ENCODE measurements at regions not wholly inside any gene's neighbourhood (a gene's known extent, or its start where the extent isn't known, plus 50 kb on each side); places are given as distances from the start of the nearest gene placed in this dataset.

DNA sequence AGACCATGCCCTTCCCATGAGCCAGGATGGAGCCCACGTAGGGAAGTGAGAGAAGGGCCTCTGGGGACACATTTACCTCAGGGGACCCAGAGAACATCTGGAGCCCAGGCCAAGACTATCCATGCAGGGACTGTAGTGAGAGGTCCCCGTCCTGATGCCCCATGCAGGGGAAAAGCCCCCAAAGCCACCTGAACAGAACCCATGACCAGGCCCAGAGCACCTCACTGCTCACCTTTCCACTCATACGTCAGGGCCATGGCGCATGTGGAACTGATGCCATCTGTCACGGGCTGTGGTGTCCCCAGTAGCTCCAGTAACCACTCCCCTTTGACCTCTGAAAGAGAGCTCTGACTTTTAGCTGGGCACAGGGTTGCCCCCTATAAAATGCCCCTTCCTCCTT lies 106.5 kb upstream of the TEX51 start:
- Mint-ChIP-seq H3K27me3 (ENCODE audit: insufficient read depth, low read depth, poor library complexity) (peaks cover 1% of the 10 kb centered on the region), H3K27ac (no peak overlapping the region), H3K4me3 (no peak overlapping the region), H3K9me3 (no peaks in the 10 kb centered on the region), H3K36me3 (ENCODE audit: low read depth) (no peaks in the 10 kb centered on the region), H3K4me1 (peaks cover 13% of the 10 kb centered on the region)
- Histone ChIP-seq H3K9me2 (ENCODE audit: insufficient read depth) (no peaks in the 10 kb centered on the region), H3K27ac (ENCODE audit: low read depth) (no peak overlapping the region), H3K4me3 (no peak overlapping the region), H3F3A (replicated peaks; ENCODE audit: low read depth) (no peaks in the 10 kb centered on the region), H3K79me2 (replicated peaks; ENCODE audit: insufficient read depth) (no peaks in the 10 kb centered on the region), H3K36me3 (ENCODE audit: insufficient read depth) (no peaks in the 10 kb centered on the region), H3K27me3 (ENCODE audit: insufficient read depth) (no peaks in the 10 kb centered on the region), H4K20me1 (replicated peaks; ENCODE audit: insufficient read depth) (no peaks in the 10 kb centered on the region), H2AFZ (no peak overlapping the region), H3K4me1 (ENCODE audit: insufficient read depth) (no peaks in the 10 kb centered on the region; the same call in 1 of the 2 replicates), H3K4me2 (no peak overlapping the region)
- TF ChIP-seq JUNB (IDR thresholded peaks at IDR 0.05; ENCODE audit: unreplicated experiment) (no peak), EZH2phosphoT487 (IDR thresholded peaks at IDR 0.05; ENCODE audit: unreplicated experiment) (no peak), POLR2AphosphoS5 (IDR thresholded peaks at IDR 0.05; ENCODE audit: low read depth) (no peak)
- DNase-seq (ENCODE audit: low spot score) (no peak), ATAC-seq (no peak)

DNA sequence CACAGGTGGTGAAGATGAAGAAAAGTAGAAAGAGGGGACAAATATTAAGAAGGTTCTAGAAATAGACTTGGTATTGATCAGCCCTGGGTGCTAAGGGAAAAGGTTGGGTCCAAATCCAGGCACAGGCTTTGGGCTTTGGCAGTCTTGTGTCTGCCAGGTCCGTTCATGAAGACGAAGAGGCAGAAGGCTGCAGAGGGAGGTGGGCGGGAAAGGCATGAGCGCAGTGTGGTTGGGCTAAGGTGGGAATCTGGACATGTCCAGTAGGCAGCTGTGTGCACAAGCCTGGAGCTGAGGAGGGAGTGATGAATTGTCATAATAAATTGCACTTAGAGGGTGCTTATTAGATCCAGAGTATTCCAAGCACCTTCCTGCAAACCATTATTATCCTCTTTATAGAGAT lies 105.7 kb upstream of the TEX51 start:
- Mint-ChIP-seq H3K36me3 (ENCODE audit: low read depth) (no peaks in the 10 kb centered on the region), H3K9me3 (no peaks in the 10 kb centered on the region), H3K4me3 (no peak overlapping the region), H3K27ac (no peak overlapping the region), H3K4me1 (peaks cover 13% of the 10 kb centered on the region), H3K27me3 (ENCODE audit: insufficient read depth, low read depth, poor library complexity) (peaks cover 4% of the 10 kb centered on the region)
- Histone ChIP-seq H2AFZ (no peak overlapping the region), H4K20me1 (replicated peaks; ENCODE audit: insufficient read depth) (no peaks in the 10 kb centered on the region), H3K9me2 (ENCODE audit: insufficient read depth) (no peaks in the 10 kb centered on the region), H3K4me2 (no peak overlapping the region), H3K4me3 (no peak overlapping the region), H3F3A (replicated peaks; ENCODE audit: low read depth) (no peaks in the 10 kb centered on the region), H3K36me3 (ENCODE audit: insufficient read depth) (no peaks in the 10 kb centered on the region), H3K27me3 (ENCODE audit: insufficient read depth) (no peaks in the 10 kb centered on the region), H3K27ac (ENCODE audit: low read depth) (no peak overlapping the region), H3K4me1 (ENCODE audit: insufficient read depth) (no peaks in the 10 kb centered on the region; the same call in 1 of the 2 replicates), H3K79me2 (replicated peaks; ENCODE audit: insufficient read depth) (no peaks in the 10 kb centered on the region)
- DNase-seq (ENCODE audit: low spot score) (no peak), ATAC-seq (no peak)
- TF ChIP-seq JUNB (IDR thresholded peaks at IDR 0.05; ENCODE audit: unreplicated experiment), result no peak
- TF ChIP-seq, protein P1, sequence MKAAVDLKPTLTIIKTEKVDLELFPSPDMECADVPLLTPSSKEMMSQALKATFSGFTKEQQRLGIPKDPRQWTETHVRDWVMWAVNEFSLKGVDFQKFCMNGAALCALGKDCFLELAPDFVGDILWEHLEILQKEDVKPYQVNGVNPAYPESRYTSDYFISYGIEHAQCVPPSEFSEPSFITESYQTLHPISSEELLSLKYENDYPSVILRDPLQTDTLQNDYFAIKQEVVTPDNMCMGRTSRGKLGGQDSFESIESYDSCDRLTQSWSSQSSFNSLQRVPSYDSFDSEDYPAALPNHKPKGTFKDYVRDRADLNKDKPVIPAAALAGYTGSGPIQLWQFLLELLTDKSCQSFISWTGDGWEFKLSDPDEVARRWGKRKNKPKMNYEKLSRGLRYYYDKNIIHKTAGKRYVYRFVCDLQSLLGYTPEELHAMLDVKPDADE (IDR thresholded peaks at IDR 0.05), result no peak
- no peak for TF ChIP-seq ZNF331 (CRISPR knock-in tag; IDR thresholded peaks at IDR 0.05; ENCODE audit: low read depth)
- no peak for TF ChIP-seq STAT1 (IDR thresholded peaks at IDR 0.05; ENCODE audit: unreplicated experiment)
- TF ChIP-seq CREB1 (CRISPR knock-in tag; IDR thresholded peaks at IDR 0.05; ENCODE audit: low read depth), result no peak
- no peak for TF ChIP-seq POLR2AphosphoS5 (IDR thresholded peaks at IDR 0.05; ENCODE audit: low read depth)
- no peak for TF ChIP-seq ZNF114 (CRISPR knock-in tag; IDR thresholded peaks at IDR 0.05)
- TF ChIP-seq EZH2phosphoT487 (IDR thresholded peaks at IDR 0.05; ENCODE audit: unreplicated experiment), result no peak
- TF ChIP-seq, protein P2, sequence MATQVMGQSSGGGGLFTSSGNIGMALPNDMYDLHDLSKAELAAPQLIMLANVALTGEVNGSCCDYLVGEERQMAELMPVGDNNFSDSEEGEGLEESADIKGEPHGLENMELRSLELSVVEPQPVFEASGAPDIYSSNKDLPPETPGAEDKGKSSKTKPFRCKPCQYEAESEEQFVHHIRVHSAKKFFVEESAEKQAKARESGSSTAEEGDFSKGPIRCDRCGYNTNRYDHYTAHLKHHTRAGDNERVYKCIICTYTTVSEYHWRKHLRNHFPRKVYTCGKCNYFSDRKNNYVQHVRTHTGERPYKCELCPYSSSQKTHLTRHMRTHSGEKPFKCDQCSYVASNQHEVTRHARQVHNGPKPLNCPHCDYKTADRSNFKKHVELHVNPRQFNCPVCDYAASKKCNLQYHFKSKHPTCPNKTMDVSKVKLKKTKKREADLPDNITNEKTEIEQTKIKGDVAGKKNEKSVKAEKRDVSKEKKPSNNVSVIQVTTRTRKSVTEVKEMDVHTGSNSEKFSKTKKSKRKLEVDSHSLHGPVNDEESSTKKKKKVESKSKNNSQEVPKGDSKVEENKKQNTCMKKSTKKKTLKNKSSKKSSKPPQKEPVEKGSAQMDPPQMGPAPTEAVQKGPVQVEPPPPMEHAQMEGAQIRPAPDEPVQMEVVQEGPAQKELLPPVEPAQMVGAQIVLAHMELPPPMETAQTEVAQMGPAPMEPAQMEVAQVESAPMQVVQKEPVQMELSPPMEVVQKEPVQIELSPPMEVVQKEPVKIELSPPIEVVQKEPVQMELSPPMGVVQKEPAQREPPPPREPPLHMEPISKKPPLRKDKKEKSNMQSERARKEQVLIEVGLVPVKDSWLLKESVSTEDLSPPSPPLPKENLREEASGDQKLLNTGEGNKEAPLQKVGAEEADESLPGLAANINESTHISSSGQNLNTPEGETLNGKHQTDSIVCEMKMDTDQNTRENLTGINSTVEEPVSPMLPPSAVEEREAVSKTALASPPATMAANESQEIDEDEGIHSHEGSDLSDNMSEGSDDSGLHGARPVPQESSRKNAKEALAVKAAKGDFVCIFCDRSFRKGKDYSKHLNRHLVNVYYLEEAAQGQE (IDR thresholded peaks at IDR 0.05; ENCODE audit: unreplicated experiment), result no peak
- no peak for TF ChIP-seq EZH2 (IDR thresholded peaks at IDR 0.05; ENCODE audit: low read depth, unreplicated experiment)
- TF ChIP-seq, protein P3, sequence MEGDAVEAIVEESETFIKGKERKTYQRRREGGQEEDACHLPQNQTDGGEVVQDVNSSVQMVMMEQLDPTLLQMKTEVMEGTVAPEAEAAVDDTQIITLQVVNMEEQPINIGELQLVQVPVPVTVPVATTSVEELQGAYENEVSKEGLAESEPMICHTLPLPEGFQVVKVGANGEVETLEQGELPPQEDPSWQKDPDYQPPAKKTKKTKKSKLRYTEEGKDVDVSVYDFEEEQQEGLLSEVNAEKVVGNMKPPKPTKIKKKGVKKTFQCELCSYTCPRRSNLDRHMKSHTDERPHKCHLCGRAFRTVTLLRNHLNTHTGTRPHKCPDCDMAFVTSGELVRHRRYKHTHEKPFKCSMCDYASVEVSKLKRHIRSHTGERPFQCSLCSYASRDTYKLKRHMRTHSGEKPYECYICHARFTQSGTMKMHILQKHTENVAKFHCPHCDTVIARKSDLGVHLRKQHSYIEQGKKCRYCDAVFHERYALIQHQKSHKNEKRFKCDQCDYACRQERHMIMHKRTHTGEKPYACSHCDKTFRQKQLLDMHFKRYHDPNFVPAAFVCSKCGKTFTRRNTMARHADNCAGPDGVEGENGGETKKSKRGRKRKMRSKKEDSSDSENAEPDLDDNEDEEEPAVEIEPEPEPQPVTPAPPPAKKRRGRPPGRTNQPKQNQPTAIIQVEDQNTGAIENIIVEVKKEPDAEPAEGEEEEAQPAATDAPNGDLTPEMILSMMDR (conservative IDR thresholded peaks at IDR 0.05; ENCODE audit: low read depth in 2 of 2), result no peak
- TF ChIP-seq NANOG (IDR thresholded peaks at IDR 0.05; ENCODE audit: borderline replicate concordance), result no peak
